Smooth muscle cell (in vitro differentiated cells): ENCODE measurements at regions not wholly inside any gene's neighbourhood (a gene's known extent, or its start where the extent isn't known, plus 50 kb on each side); places are given as distances from the start of the nearest gene placed in this dataset.

Source experiments
- DNase-seq: peaks from one replicate; lab custom pipeline; 2025; ENCODE audit not compliant: unreplicated experiment; lab: John Stamatoyannopoulos, UW
- H2AFZ ChIP-seq: fragments of 200-600 bp; sonication (generic); 2 replicates; pipeline ENCODE4 v1.6.0; 2016; ENCODE audit warnings: antibody characterized with exemption, low read depth, mild to moderate bottlenecking
- H3F3A ChIP-seq: fragments of 200-600 bp; sonication (generic); 2 replicates; pipeline ENCODE4 v1.6.0; 2017; ENCODE audit warnings: antibody characterized with exemption, low read depth
- H3K27ac ChIP-seq: fragments of 200-600 bp; sonication (generic); 2 replicates; pipeline ENCODE4 v1.5.1; 2016; ENCODE audit warnings: low read depth, mild to moderate bottlenecking
- H3K27me3 ChIP-seq: fragments of 200-600 bp; sonication (generic); 2 replicates; pipeline ENCODE4 v1.6.1; 2016; ENCODE audit warnings: low read depth, mild to moderate bottlenecking
- H3K36me3 ChIP-seq: fragments of 200-600 bp; sonication (generic); 2 replicates; pipeline ENCODE4 v1.5.1; 2016; ENCODE audit warnings: low read depth
- H3K4me1 ChIP-seq: fragments of 200-600 bp; sonication (generic); 2 replicates; pipeline ENCODE4 v1.5.1; 2016; ENCODE audit warnings: low read depth
- H3K4me2 ChIP-seq: fragments of 200-600 bp; sonication (generic); 2 replicates; pipeline ENCODE4 v1.6.0; 2016; ENCODE audit warnings: mild to moderate bottlenecking
- H3K4me3 ChIP-seq: fragments of 200-600 bp; sonication (generic); 2 replicates; pipeline ENCODE4 v1.5.1; 2016; ENCODE audit warnings: mild to moderate bottlenecking
- H3K79me2 ChIP-seq: fragments of 200-600 bp; sonication (generic); 2 replicates; pipeline ENCODE4 v1.6.0; 2016; ENCODE audit warnings: low read depth, mild to moderate bottlenecking
- H3K9ac ChIP-seq: fragments of 200-600 bp; sonication (generic); 2 replicates; pipeline ENCODE4 v1.6.0; 2016; ENCODE audit warnings: low read depth
- H3K9me3 ChIP-seq: fragments of 200-600 bp; sonication (generic); replicated peaks from 2 replicates; pipeline ENCODE4 v1.5.1; 2016; ENCODE audit warnings: low read depth
- H4K20me1 ChIP-seq: fragments of 200-600 bp; sonication (generic); 2 replicates; pipeline ENCODE4 v1.6.0; 2016; ENCODE audit warnings: low read depth
- CTCF ChIP-seq: fragments of 200-600 bp; sonication (generic); IDR thresholded peaks from 2 replicates; pipeline ENCODE4 v1.5.1; 2017; ENCODE audit warnings: borderline replicate concordance, mild to moderate bottlenecking, antibody characterized with exemption; ENCODE audit not compliant: insufficient read depth, poor library complexity, severe bottlenecking
- WGBS: methylation state at CpG from one replicate; pipeline ENCODE4 v1.1.7; 2016; ENCODE audit warnings: low lambda C conversion rate; 5-methylcytosine and 5-hydroxymethylcytosine counted together

- no peak overlapping the region for H3K9ac ChIP-seq
These were observed 1261.0 kb downstream of the FAM181B start for GRCh38 chr11:81472646-81473045.

GRCh38 chr11:81470446-81470845 is 1263.2 kb downstream of the FAM181B start:
- H3K27ac ChIP-seq = no peak overlapping the region

More at GRCh38 chr11:81472646-81473045, 1261.0 kb downstream of the FAM181B start:
- Histone ChIP-seq H4K20me1 (no peaks in the 10 kb centered on the region), H3K36me3 (no peaks in the 10 kb centered on the region), H3K79me2 (no peaks in the 10 kb centered on the region), H3F3A (no peaks in the 10 kb centered on the region), H3K4me3 (no peak overlapping the region), H3K9me3 (no peaks in the 10 kb centered on the region), H2AFZ (no peak overlapping the region), H3K4me1 (no peaks in the 10 kb centered on the region), H3K27ac (no peak overlapping the region), H3K4me2 (no peak overlapping the region), H3K27me3 (no peaks in the 10 kb centered on the region)
- no peak for DNase-seq
- 86% methylated on average over 2 of the region's 2 CpGs for WGBS
- TF ChIP-seq CTCF = no peak

GRCh38 chr11:81459766-81460306 is 1273.8 kb downstream of the FAM181B start:
- Histone ChIP-seq H3K4me3 (no peak overlapping the region), H2AFZ (no peak overlapping the region), H3K27me3 (no peaks in the 10 kb centered on the region), H3K9me3 (no peaks in the 10 kb centered on the region), H3F3A (no peaks in the 10 kb centered on the region), H3K9ac (no peak overlapping the region), H3K4me2 (no peak overlapping the region), H3K4me1 (no peaks in the 10 kb centered on the region), H4K20me1 (no peaks in the 10 kb centered on the region), H3K36me3 (no peaks in the 10 kb centered on the region), H3K27ac (no peak overlapping the region), H3K79me2 (no peaks in the 10 kb centered on the region)
- WGBS = 89% methylated on average over 2 of the region's 2 CpGs
- no peak for TF ChIP-seq CTCF
- DNase-seq = no peak

More at GRCh38 chr11:81470446-81470845, 1263.2 kb downstream of the FAM181B start:
- Histone ChIP-seq H4K20me1 (no peaks in the 10 kb centered on the region), H3K9ac (no peak overlapping the region), H3K4me3 (no peak overlapping the region), H3K4me2 (no peak overlapping the region), H3K4me1 (no peaks in the 10 kb centered on the region), H3F3A (no peaks in the 10 kb centered on the region), H3K79me2 (no peaks in the 10 kb centered on the region), H3K27me3 (no peaks in the 10 kb centered on the region), H2AFZ (no peak overlapping the region), H3K36me3 (no peaks in the 10 kb centered on the region), H3K9me3 (no peaks in the 10 kb centered on the region)
- no peak for TF ChIP-seq CTCF
- 93% methylated on average over 3 of the region's 3 CpGs for WGBS
- no peak for DNase-seq

- H3K36me3 ChIP-seq = no peaks in the 10 kb centered on the region
- no peak overlapping the region for H3K9ac ChIP-seq
- no peak overlapping the region for H3K4me2 ChIP-seq
- H3F3A ChIP-seq = no peaks in the 10 kb centered on the region
- no peaks in the 10 kb centered on the region for H4K20me1 ChIP-seq
- 73% methylated on average over 5 of the region's 5 CpGs for WGBS
- H3K4me3 ChIP-seq = no peak overlapping the region
- no peak overlapping the region for H2AFZ ChIP-seq
- DNase-seq = no peak
- H3K9me3 ChIP-seq = no peaks in the 10 kb centered on the region
- no peaks in the 10 kb centered on the region for H3K27me3 ChIP-seq
- H3K79me2 ChIP-seq = no peaks in the 10 kb centered on the region
- no peaks in the 10 kb centered on the region for H3K4me1 ChIP-seq
- no peak for TF ChIP-seq CTCF
- H3K27ac ChIP-seq = no peak overlapping the region
These were observed 1284.0 kb downstream of the FAM181B start for GRCh38 chr11:81449588-81450156.
